ENCODE measurements at regions not wholly inside any gene's neighbourhood (a gene's known extent, or its start where the extent isn't known, plus 50 kb on each side); places are given as distances from the start of the nearest gene placed in this dataset.

GRCh38 chr16:13390986-13391305 lies 489.5 kb downstream of the SHISA9 start:
- H3K4me2 ChIP-seq (ENCODE audit: low read length), result no peak overlapping the region
- peaks cover 26% of the 10 kb centered on the region; the same call in 1 of the 2 replicates for H3K9me3 ChIP-seq (ENCODE audit: insufficient read depth, low read length)

GRCh38 chr16:13391337-13391736 lies 489.9 kb downstream of the SHISA9 start:
- no peak overlapping the region for H2AFZ ChIP-seq (ENCODE audit: low read depth, low read length)
- H3K27ac ChIP-seq (ENCODE audit: low read length), result no peak overlapping the region
- no peaks in the 10 kb centered on the region for H3K79me2 ChIP-seq (ENCODE audit: low read length)
- TF ChIP-seq EZH2phosphoT487 (IDR thresholded peaks at IDR 0.05; ENCODE audit: low read depth), result no peak
- TF ChIP-seq CTCF (IDR thresholded peaks at IDR 0.05; ENCODE audit: low read depth, low read length), result peak; percentile 9; the same call in 1 of the 2 replicates
- H4K20me1 ChIP-seq (ENCODE audit: insufficient read depth, low read length), result no peaks in the 10 kb centered on the region
- peaks cover 27% of the 10 kb centered on the region for H3K4me1 ChIP-seq (ENCODE audit: low read length)
- H3K9ac ChIP-seq (ENCODE audit: low read length), result no peak overlapping the region
- H3K9me3 ChIP-seq (ENCODE audit: insufficient read depth, low read length), result peaks cover 24% of the 10 kb centered on the region; the same call in 1 of the 2 replicates
- no peak overlapping the region for H3K4me2 ChIP-seq (ENCODE audit: low read length)
- no peaks in the 10 kb centered on the region for H3K36me3 ChIP-seq (replicated peaks; ENCODE audit: low read depth, low read length)
- H3K27me3 ChIP-seq (ENCODE audit: low read depth, low read length), result no peaks in the 10 kb centered on the region
- no peak overlapping the region for H3K4me3 ChIP-seq (ENCODE audit: low read length)

More at GRCh38 chr16:13390986-13391305, 489.5 kb downstream of the SHISA9 start:
- Histone ChIP-seq H3K4me3 (ENCODE audit: low read length) (no peak overlapping the region), H3K36me3 (replicated peaks; ENCODE audit: low read depth, low read length) (no peaks in the 10 kb centered on the region), H3K27ac (ENCODE audit: low read length) (peak overlapping the region; percentile 41; the same call in 1 of the 2 replicates), H3K4me1 (ENCODE audit: low read length) (peaks cover 27% of the 10 kb centered on the region), H4K20me1 (ENCODE audit: insufficient read depth, low read length) (no peaks in the 10 kb centered on the region), H3K27me3 (ENCODE audit: low read depth, low read length) (no peaks in the 10 kb centered on the region), H3K9ac (ENCODE audit: low read length) (no peak overlapping the region), H3K79me2 (ENCODE audit: low read length) (no peaks in the 10 kb centered on the region), H2AFZ (ENCODE audit: low read depth, low read length) (no peak overlapping the region)
- TF ChIP-seq CTCF (IDR thresholded peaks at IDR 0.05; ENCODE audit: low read depth, low read length) (no peak), EZH2phosphoT487 (IDR thresholded peaks at IDR 0.05; ENCODE audit: low read depth) (no peak)

- Histone ChIP-seq H3K9ac (ENCODE audit: low read length) (no peak overlapping the region), H3K36me3 (replicated peaks; ENCODE audit: low read depth, low read length) (no peaks in the 10 kb centered on the region), H2AFZ (ENCODE audit: low read depth, low read length) (no peak overlapping the region), H3K27me3 (ENCODE audit: low read depth, low read length) (no peaks in the 10 kb centered on the region), H3K9me3 (ENCODE audit: insufficient read depth, low read length) (peaks cover 16% of the 10 kb centered on the region; the same call in 1 of the 2 replicates), H3K4me3 (ENCODE audit: low read length) (no peak overlapping the region), H3K4me2 (ENCODE audit: low read length) (no peak overlapping the region), H4K20me1 (ENCODE audit: insufficient read depth, low read length) (no peaks in the 10 kb centered on the region), H3K79me2 (ENCODE audit: low read length) (no peaks in the 10 kb centered on the region), H3K27ac (ENCODE audit: low read length) (no peak overlapping the region), H3K4me1 (ENCODE audit: low read length) (peaks cover 27% of the 10 kb centered on the region)
- TF ChIP-seq CTCF (IDR thresholded peaks at IDR 0.05; ENCODE audit: low read depth, low read length) (no peak), EZH2phosphoT487 (IDR thresholded peaks at IDR 0.05; ENCODE audit: low read depth) (no peak)
Measured at GRCh38 chr16:13392341-13392740, 490.9 kb downstream of the SHISA9 start.

DNA sequence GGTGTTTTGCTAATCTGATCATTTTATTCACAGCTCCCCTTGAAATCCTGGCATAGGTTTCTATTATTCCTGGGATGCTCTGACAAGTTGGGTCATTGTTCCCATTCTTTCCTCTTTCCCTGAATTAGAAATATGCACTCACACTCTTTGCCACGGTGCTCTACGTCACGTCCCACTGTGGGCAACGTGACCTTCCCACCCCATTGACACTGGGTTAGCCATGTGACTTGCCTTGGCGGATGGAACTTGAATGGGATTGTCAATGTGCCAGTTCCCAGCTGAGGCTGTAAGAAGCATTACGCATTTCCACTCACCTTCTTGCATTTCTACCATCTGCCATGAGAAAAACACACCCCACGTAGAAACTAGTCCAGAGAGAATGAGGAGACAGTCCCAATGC lies 492.4 kb downstream of the SHISA9 start:
- Histone ChIP-seq H2AFZ (ENCODE audit: low read depth, low read length) (no peak overlapping the region), H3K9me3 (ENCODE audit: insufficient read depth, low read length) (peaks cover 16% of the 10 kb centered on the region; the same call in 1 of the 2 replicates), H3K79me2 (ENCODE audit: low read length) (no peaks in the 10 kb centered on the region), H3K27me3 (ENCODE audit: low read depth, low read length) (no peaks in the 10 kb centered on the region), H3K9ac (ENCODE audit: low read length) (no peak overlapping the region), H4K20me1 (ENCODE audit: insufficient read depth, low read length) (no peaks in the 10 kb centered on the region), H3K36me3 (replicated peaks; ENCODE audit: low read depth, low read length) (no peaks in the 10 kb centered on the region), H3K4me3 (ENCODE audit: low read length) (no peak overlapping the region), H3K4me1 (ENCODE audit: low read length) (peaks cover 27% of the 10 kb centered on the region), H3K27ac (ENCODE audit: low read length) (no peak overlapping the region), H3K4me2 (ENCODE audit: low read length) (no peak overlapping the region)
- TF ChIP-seq EZH2phosphoT487 (IDR thresholded peaks at IDR 0.05; ENCODE audit: low read depth) (no peak), CTCF (IDR thresholded peaks at IDR 0.05; ENCODE audit: low read depth, low read length) (no peak)

Data from OCI-LY3 (cell line).